H1 (cell line): ENCODE measurements at regions not wholly inside any gene's neighbourhood (a gene's known extent, or its start where the extent isn't known, plus 50 kb on each side); places are given as distances from the start of the nearest gene placed in this dataset.

ENCODE experiments used
- CTCF ChIA-PET: fragments of 300-600 bp; sonication (Branson Sonifier 250); formaldehyde crosslinking; loops from one replicate; lab custom pipeline; 2021; ENCODE audit not compliant: partially characterized antibody; lab: Charles Lee
- POLR2A ChIA-PET: fragments of 300-600 bp; sonication (Branson Sonifier 250); formaldehyde crosslinking; loops from one replicate; lab custom pipeline; 2021; ENCODE audit warnings: inconsistent platforms; ENCODE audit not compliant: partially characterized antibody; lab: Charles Lee
- DNase-seq, 2 experiments: peaks; one replicate each; pipeline versions ENCODE4 v3.0.0 to v3.0.0-alpha.2; 2010 to 2022; ENCODE audit warnings: low spot score in 2 of 2, low read depth in 1 of 2, mixed read lengths in 1 of 2
- FAIRE-seq: peaks from 2 replicates; lab custom pipeline; 2011; peaks lifted over from hg19 to GRCh38; lab: Jason Lieb, UNC
- H2AFZ ChIP-seq: 2 replicates; pipeline ENCODE4 v1.8.1; 2012; ENCODE audit warnings: low read length, inconsistent platforms
- H2AK5ac ChIP-seq: 2 replicates; pipeline ENCODE4 v1.6.1; 2013; ENCODE audit warnings: low read depth, low read length
- H2BK120ac ChIP-seq: replicated peaks from 2 replicates; pipeline ENCODE3; 2013; ENCODE audit warnings: low read depth, low read length, inconsistent platforms
- H2BK12ac ChIP-seq: 2 replicates; pipeline ENCODE4 v1.6.1; 2013; ENCODE audit warnings: low read depth, low read length
- H2BK15ac ChIP-seq: 2 replicates; pipeline ENCODE4 v1.6.1; 2013; ENCODE audit warnings: low read length
- H2BK20ac ChIP-seq: 2 replicates; pipeline ENCODE4 v1.6.1; 2013; ENCODE audit warnings: low read length
- H2BK5ac ChIP-seq: 2 replicates; pipeline ENCODE4 v1.6.1; 2013; ENCODE audit warnings: low read depth, low read length
- H3K14ac ChIP-seq: 2 replicates; pipeline ENCODE4 v1.6.1; 2013; ENCODE audit warnings: inconsistent platforms; ENCODE audit not compliant: insufficient read length
- H3K18ac ChIP-seq: 2 replicates; pipeline ENCODE4 v1.6.1; 2013; ENCODE audit warnings: low read length; ENCODE audit errors: extremely low read depth
- H3K23ac ChIP-seq: 2 replicates; pipeline ENCODE4 v1.6.1; 2013; ENCODE audit warnings: inconsistent platforms; ENCODE audit not compliant: insufficient read length
- H3K23me2 ChIP-seq: 2 replicates; pipeline ENCODE4 v1.6.1; 2013; ENCODE audit warnings: low read depth, low read length
- H3K27ac ChIP-seq: 2 replicates; pipeline ENCODE4 v1.6.1; 2011; ENCODE audit warnings: low read depth, low read length, inconsistent platforms
- H3K27me3 ChIP-seq, 4 experiments: replicated peaks in 1 of 4; 1 replicate in 1 of 4; 2 replicates in 3 of 4; pipeline versions ENCODE4 v1.6.1 to v1.8.1; 2011 to 2013; ENCODE audit warnings: low read length in 3 of 4, mild to moderate bottlenecking in 3 of 4, inconsistent platforms in 2 of 4, mixed read lengths in 2 of 4, moderate library complexity in 1 of 4; ENCODE audit not compliant: control insufficient read depth in 3 of 4, insufficient read depth in 3 of 4; ENCODE audit errors: extremely low read depth in 1 of 4
- H3K36me3 ChIP-seq, 4 experiments: 2 replicates each; pipeline versions ENCODE4 v1.6.1 to v1.8.1; 2011 to 2013; ENCODE audit warnings: mild to moderate bottlenecking in 4 of 4, low read length in 3 of 4, moderate library complexity in 2 of 4, control low read depth in 1 of 4, inconsistent platforms in 1 of 4; ENCODE audit not compliant: insufficient read depth in 4 of 4, control insufficient read depth in 2 of 4
- H3K4ac ChIP-seq: replicated peaks from 2 replicates; pipeline ENCODE3; 2013; ENCODE audit warnings: low read length, low read depth, mixed read lengths, inconsistent platforms; ENCODE audit not compliant: insufficient read length
- H3K4me1 ChIP-seq, 4 experiments: replicated peaks in 1 of 4; 1 replicate in 1 of 4; 2 replicates in 3 of 4; pipeline versions ENCODE4 v1.6.1 to v1.8.1; 2011 to 2013; ENCODE audit warnings: low read length in 3 of 4, inconsistent platforms in 2 of 4, mixed read lengths in 1 of 4; ENCODE audit not compliant: insufficient read depth in 4 of 4, control insufficient read depth in 3 of 4
- H3K4me2 ChIP-seq, 2 experiments: 2 replicates each; pipeline versions ENCODE4 v1.6.1 to v1.8.1; 2011 to 2013; ENCODE audit warnings: low read depth in 2 of 2, low read length in 2 of 2, control low read depth in 1 of 2, inconsistent platforms in 1 of 2, mild to moderate bottlenecking in 1 of 2; ENCODE audit not compliant: insufficient read depth in 1 of 2
- H3K4me3 ChIP-seq, 4 experiments: fragments of 200-600, 300-600 bp in 1 of 4; sonication (generic), shearing (Covaris generic), sonication (Bioruptor Twin) in 1 of 4; 2 replicates each; pipeline versions ENCODE4 v1.5.1 to v1.8.1; 2011 to 2016; ENCODE audit warnings: low read length in 4 of 4, low read depth in 3 of 4, control low read depth in 2 of 4, inconsistent platforms in 2 of 4, mild to moderate bottlenecking in 2 of 4, mixed read lengths in 1 of 4, moderate library complexity in 1 of 4; ENCODE audit not compliant: insufficient read depth in 2 of 4; ENCODE audit errors: extremely low read depth in 1 of 4
- H3K56ac ChIP-seq: replicated peaks from 2 replicates; pipeline ENCODE3; 2013; ENCODE audit warnings: low read depth, mild to moderate bottlenecking, mixed read lengths, low read length, inconsistent platforms; ENCODE audit not compliant: insufficient read length
- H3K79me1 ChIP-seq: 2 replicates; pipeline ENCODE4 v1.6.1; 2013; ENCODE audit warnings: low read depth, low read length, control low read depth
- H3K79me2 ChIP-seq, 2 experiments: 2 replicates each; pipeline versions ENCODE4 v1.6.1 to v1.8.1; 2012 to 2013; ENCODE audit warnings: low read length in 2 of 2, mild to moderate bottlenecking in 2 of 2, inconsistent platforms in 1 of 2; ENCODE audit not compliant: insufficient read depth in 2 of 2, control insufficient read depth in 1 of 2
- H3K9ac ChIP-seq, 4 experiments: replicated peaks in 1 of 4; 1 replicate in 1 of 4; 2 replicates in 3 of 4; pipeline versions ENCODE4 v1.6.1 to v1.8.1; 2011 to 2013; ENCODE audit warnings: low read depth in 3 of 4, low read length in 3 of 4, control low read depth in 2 of 4, mild to moderate bottlenecking in 2 of 4, moderate library complexity in 2 of 4, inconsistent platforms in 1 of 4; ENCODE audit errors: extremely low read depth in 1 of 4
- H3K9me3 ChIP-seq, 2 experiments: 2 replicates each; pipeline versions ENCODE4 v1.6.1 to v1.8.1; 2012 to 2013; ENCODE audit warnings: mild to moderate bottlenecking in 2 of 2, moderate library complexity in 2 of 2, control low read depth in 1 of 2, inconsistent platforms in 1 of 2, low read depth in 1 of 2, low read length in 1 of 2, mixed read lengths in 1 of 2; ENCODE audit not compliant: insufficient read depth in 2 of 2
- H4K20me1 ChIP-seq, 2 experiments: replicated peaks in 1 of 2; 2 replicates each; pipeline versions ENCODE3 to v1.8.1; 2011 to 2013; ENCODE audit warnings: inconsistent platforms in 2 of 2, low read length in 2 of 2, mild to moderate bottlenecking in 1 of 2; ENCODE audit not compliant: insufficient read depth in 2 of 2, control insufficient read depth in 1 of 2
- H4K5ac ChIP-seq: 2 replicates; pipeline ENCODE4 v1.6.1; 2013; ENCODE audit warnings: low read length, low read depth, mixed read lengths, inconsistent platforms; ENCODE audit not compliant: insufficient read length
- H4K8ac ChIP-seq: 2 replicates; pipeline ENCODE4 v1.8.0; 2013; ENCODE audit warnings: mild to moderate bottlenecking, moderate library complexity, low read length, inconsistent platforms; ENCODE audit not compliant: insufficient read depth; ENCODE audit errors: extremely low read depth
- H4K91ac ChIP-seq: replicated peaks from 2 replicates; pipeline ENCODE3; 2013; ENCODE audit warnings: low read length, mixed read lengths, inconsistent platforms; ENCODE audit not compliant: insufficient read length
- CEBPB ChIP-seq: IDR thresholded peaks from 2 replicates; pipeline ENCODE4 v1.6.1; 2012; ENCODE audit warnings: low read depth, low read length
- CHD2 ChIP-seq: IDR thresholded peaks from 2 replicates; pipeline ENCODE4 v1.6.1; 2012; ENCODE audit warnings: low read length, improper control_type of control experiment
- KDM1A ChIP-seq: fragments of 200-600, 300-600 bp; sonication (generic); IDR thresholded peaks from 2 replicates; pipeline ENCODE4 v1.7.1; 2016; ENCODE audit warnings: mild to moderate bottlenecking, low read length, borderline replicate concordance
- PHF8 ChIP-seq: fragments of 200-600 bp; sonication (generic); conservative IDR thresholded peaks from 2 replicates; pipeline ENCODE4 v1.7.1; 2012; ENCODE audit warnings: low read depth, mild to moderate bottlenecking, inconsistent platforms, low read length, moderate library complexity
- RFX5 ChIP-seq: IDR thresholded peaks from 2 replicates; pipeline ENCODE4 v1.6.1; 2011; ENCODE audit warnings: low read depth, low read length, improper control_type of control experiment, borderline replicate concordance
- WGBS, 2 experiments: shearing (Covaris generic) in 1 of 2; methylation state at CpG; one replicate each; pipeline versions ENCODE4 v1.1.6 to v1.1.7; 2013 to 2015; ENCODE audit warnings: low lambda C conversion rate in 2 of 2, mixed read lengths in 2 of 2, inconsistent platforms in 1 of 2, low coverage in 1 of 2, missing lambda C conversion rate in 1 of 2; ENCODE audit not compliant: insufficient replicate concordance in 2 of 2, insufficient coverage in 1 of 2, insufficient read length in 1 of 2; ENCODE audit errors: extremely low coverage in 1 of 2, missing lambda C conversion rate in 1 of 2; 5-methylcytosine and 5-hydroxymethylcytosine counted together

DNA sequence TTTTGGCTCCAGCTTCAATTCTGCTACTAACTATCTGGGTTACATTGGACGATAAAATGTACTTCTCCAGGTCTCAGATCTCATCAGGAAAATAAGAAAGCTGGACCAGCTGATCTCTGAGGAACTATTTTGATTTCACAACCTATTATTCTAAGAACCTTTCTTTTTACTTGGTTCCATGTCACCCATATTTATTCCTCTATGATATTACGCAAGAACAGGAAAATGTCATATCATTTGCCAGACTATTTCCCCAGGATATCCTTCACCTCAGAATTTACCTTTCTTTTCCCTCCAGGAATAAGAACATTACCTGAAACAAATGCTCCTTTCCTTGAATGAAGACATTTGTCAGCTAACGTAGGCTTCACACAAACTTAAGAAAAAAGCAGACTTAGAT is 387.5 kb upstream of the RAG2 start:
- Histone ChIP-seq H3K56ac (no peak overlapping the region), H3K18ac (no peak overlapping the region), H2BK5ac (no peak overlapping the region), H4K20me1 (no peaks in the 10 kb centered on the region), H3K79me2 (no peaks in the 10 kb centered on the region), H2BK120ac (no peak overlapping the region), H3K4me3 (no peak overlapping the region), H3K36me3 (no peaks in the 10 kb centered on the region), H3K27me3 (peaks cover 0 to 1% (median 0%) of the 10 kb centered on the region in 4 experiments; a peak in 1 of 7 replicates), H3K9ac (no peak overlapping the region), H2AK5ac (no peak overlapping the region), H3K4ac (no peak overlapping the region), H2BK20ac (no peak overlapping the region), H3K14ac (no peak overlapping the region), H4K8ac (no peak overlapping the region), H3K4me1 (no peaks in the 10 kb centered on the region), H2BK12ac (no peak overlapping the region), H3K9me3 (peaks cover 10 to 14% of the 10 kb centered on the region in 2 experiments; a peak in 2 of 4 replicates), H4K5ac (no peak overlapping the region), H3K4me2 (no peak overlapping the region), H3K23me2 (no peaks in the 10 kb centered on the region), H4K91ac (no peak overlapping the region), H3K27ac (no peak overlapping the region), H3K79me1 (no peaks in the 10 kb centered on the region), H2BK15ac (no peak overlapping the region), H3K23ac (no peak overlapping the region), H2AFZ (no peak overlapping the region)
- ChIA-PET POLR2A (no interaction called here), CTCF (no interaction called here)
- WGBS, 2 experiments: 95% methylated on average over 3 of the region's 3 CpGs; no CpG with 5 or more reads in 1 of the 2 experiments
- TF ChIP-seq CEBPB (0 out of 2 replicates have a peak, but pooled peaks have one; percentile 37), CHD2 (no peak), PHF8 (no peak), RFX5 (no peak), KDM1A (no peak)
- DNase-seq (no peak), FAIRE-seq (no peak)
